K562 (cell line): ENCODE measurements at regions not wholly inside any gene's neighbourhood (a gene's known extent, or its start where the extent isn't known, plus 50 kb on each side); places are given as distances from the start of the nearest gene placed in this dataset.
A peak's percentile ranks its signal among the peaks of the same experiment; 100 is the strongest.

Source experiments
- HMGXB4 ChIP-seq: sonication (generic); formaldehyde crosslinking; IDR thresholded peaks from 2 replicates; pipeline ENCODE4 v1.8.1; 2023; ENCODE audit warnings: mild to moderate bottlenecking, missing genetic modification reagents
- MXI1 ChIP-seq: IDR thresholded peaks from 2 replicates; pipeline ENCODE4 v1.6.1; 2011; ENCODE audit warnings: low read depth, mild to moderate bottlenecking, improper control_type of control experiment, low read length
- NRF1 ChIP-seq, 2 experiments: fragments of 450-650 bp; IDR thresholded peaks in 1 of 2; conservative IDR thresholded peaks in 1 of 2; 2 replicates each; pipeline ENCODE4 v1.6.1; 2014; ENCODE audit warnings: mild to moderate bottlenecking in 2 of 2
- RAD21 ChIP-seq, 2 experiments: fragments of 250-450 bp in 1 of 2; fragments of 450-650 bp in 1 of 2; sonication (Bioruptor Pico) in 1 of 2; formaldehyde crosslinking in 1 of 2; IDR thresholded peaks in 1 of 2; conservative IDR thresholded peaks in 1 of 2; 2 replicates each; pipeline versions ENCODE4 v1.4.0 to v1.8.0; 2020 to 2022; ENCODE audit warnings: mild to moderate bottlenecking in 2 of 2, moderate library complexity in 1 of 2
- REST ChIP-seq, 2 experiments: fragments of 450-650 bp; formaldehyde crosslinking in 1 of 2; IDR thresholded peaks; 2 replicates each; pipeline versions ENCODE4 v1.4.0 to v1.6.1; 2014 to 2020; ENCODE audit warnings: mild to moderate bottlenecking in 2 of 2, borderline replicate concordance in 1 of 2, low read depth in 1 of 2
- ZBTB5 ChIP-seq: fragments of 450-650 bp; IDR thresholded peaks from 2 replicates; pipeline ENCODE4 v1.6.1; 2017; ENCODE audit warnings: antibody characterized with exemption
- ZNF583 ChIP-seq: fragments of 250-450 bp; sonication (Bioruptor Pico); IDR thresholded peaks from 2 replicates; pipeline ENCODE4 v1.4.0; 2020
- TF ChIP-seq, protein P1 (sequence below): fragments of 250-450 bp; sonication (Bioruptor Pico); IDR thresholded peaks from 2 replicates; pipeline ENCODE4 v1.8.0; 2022; ENCODE audit warnings: inconsistent platforms, mild to moderate bottlenecking, moderate library complexity, borderline replicate concordance
- TF ChIP-seq, protein P2 (sequence below): IDR thresholded peaks from 2 replicates; pipeline ENCODE4 v1.6.1; 2011; ENCODE audit warnings: borderline replicate concordance, low read depth, mild to moderate bottlenecking, moderate library complexity, low read length; ENCODE audit not compliant: insufficient read depth, poor library complexity, severe bottlenecking

GRCh38 chr6:27650620-27651370 is 177.9 kb upstream of the ZNF184 start (continued):
- TF ChIP-seq, protein P1, sequence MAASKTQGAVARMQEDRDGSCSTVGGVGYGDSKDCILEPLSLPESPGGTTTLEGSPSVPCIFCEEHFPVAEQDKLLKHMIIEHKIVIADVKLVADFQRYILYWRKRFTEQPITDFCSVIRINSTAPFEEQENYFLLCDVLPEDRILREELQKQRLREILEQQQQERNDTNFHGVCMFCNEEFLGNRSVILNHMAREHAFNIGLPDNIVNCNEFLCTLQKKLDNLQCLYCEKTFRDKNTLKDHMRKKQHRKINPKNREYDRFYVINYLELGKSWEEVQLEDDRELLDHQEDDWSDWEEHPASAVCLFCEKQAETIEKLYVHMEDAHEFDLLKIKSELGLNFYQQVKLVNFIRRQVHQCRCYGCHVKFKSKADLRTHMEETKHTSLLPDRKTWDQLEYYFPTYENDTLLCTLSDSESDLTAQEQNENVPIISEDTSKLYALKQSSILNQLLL (CRISPR knock-in tag), result no peak
- TF ChIP-seq, protein P2, sequence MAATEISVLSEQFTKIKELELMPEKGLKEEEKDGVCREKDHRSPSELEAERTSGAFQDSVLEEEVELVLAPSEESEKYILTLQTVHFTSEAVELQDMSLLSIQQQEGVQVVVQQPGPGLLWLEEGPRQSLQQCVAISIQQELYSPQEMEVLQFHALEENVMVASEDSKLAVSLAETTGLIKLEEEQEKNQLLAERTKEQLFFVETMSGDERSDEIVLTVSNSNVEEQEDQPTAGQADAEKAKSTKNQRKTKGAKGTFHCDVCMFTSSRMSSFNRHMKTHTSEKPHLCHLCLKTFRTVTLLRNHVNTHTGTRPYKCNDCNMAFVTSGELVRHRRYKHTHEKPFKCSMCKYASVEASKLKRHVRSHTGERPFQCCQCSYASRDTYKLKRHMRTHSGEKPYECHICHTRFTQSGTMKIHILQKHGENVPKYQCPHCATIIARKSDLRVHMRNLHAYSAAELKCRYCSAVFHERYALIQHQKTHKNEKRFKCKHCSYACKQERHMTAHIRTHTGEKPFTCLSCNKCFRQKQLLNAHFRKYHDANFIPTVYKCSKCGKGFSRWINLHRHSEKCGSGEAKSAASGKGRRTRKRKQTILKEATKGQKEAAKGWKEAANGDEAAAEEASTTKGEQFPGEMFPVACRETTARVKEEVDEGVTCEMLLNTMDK, result peak; percentile 26
- TF ChIP-seq RAD21 (CRISPR knock-in tag; conservative IDR thresholded peaks at IDR 0.05 in 1 of 2, IDR thresholded peaks at IDR 0.05 in 1 of 2) (peak; percentile 11 to 34; a peak in 1 of 4 replicates), REST (IDR thresholded peaks at IDR 0.05; ENCODE audit: borderline replicate concordance) (0 out of 2 replicates have a peak, but pooled peaks have one; percentile 5), REST (CRISPR knock-in tag; IDR thresholded peaks at IDR 0.05; ENCODE audit: low read depth) (no peak), ZNF583 (CRISPR knock-in tag) (no peak), HMGXB4 (CRISPR knock-in tag) (peak; percentile 74; the same call in 1 of the 2 replicates), ZBTB5 (peak; percentile 66), NRF1 (conservative IDR thresholded peaks at IDR 0.05 in 1 of 2, IDR thresholded peaks at IDR 0.05 in 1 of 2) (no peak), MXI1 (0 out of 2 replicates have a peak, but pooled peaks have one; percentile 20)
